Mucosa of rectum (tissue), 2 donors: ENCODE measurements at regions not wholly inside any gene's neighbourhood (a gene's known extent, or its start where the extent isn't known, plus 50 kb on each side); places are given as distances from the start of the nearest gene placed in this dataset.

Source experiments
- H3K27ac ChIP-seq, 2 donors: one replicate each; pipeline ENCODE4 v1.7.0; 2013; ENCODE audit warnings: inconsistent platforms in 2 of 2, low read depth in 2 of 2, low read length in 2 of 2
- H3K27me3 ChIP-seq, 2 donors: one replicate each; pipeline ENCODE4 v1.7.0; 2013; ENCODE audit warnings: low read length in 2 of 2; ENCODE audit not compliant: control insufficient read depth in 2 of 2, insufficient read depth in 2 of 2
- H3K36me3 ChIP-seq, 2 donors: one replicate each; pipeline ENCODE4 v1.7.0; 2013; ENCODE audit warnings: low read length in 2 of 2; ENCODE audit not compliant: control insufficient read depth in 2 of 2, insufficient read depth in 2 of 2
- H3K4me1 ChIP-seq, 2 donors: one replicate each; pipeline ENCODE4 v1.7.0; 2013; ENCODE audit warnings: low read length in 2 of 2, mild to moderate bottlenecking in 1 of 2; ENCODE audit not compliant: control insufficient read depth in 2 of 2, insufficient read depth in 2 of 2
- H3K4me3 ChIP-seq, 2 donors: one replicate each; pipeline ENCODE4 v1.7.0; 2013; ENCODE audit warnings: low read length in 2 of 2
- H3K9ac ChIP-seq, 2 donors: one replicate each; pipeline ENCODE4 v1.7.0; 2013; ENCODE audit warnings: low read length in 2 of 2, low read depth in 1 of 2, mild to moderate bottlenecking in 1 of 2
- H3K9me3 ChIP-seq, 2 donors: one replicate each; pipeline ENCODE4 v1.7.0; 2013; ENCODE audit warnings: low read length in 2 of 2; ENCODE audit not compliant: control insufficient read depth in 2 of 2
- donor health status: healthy.
- donor health status: Normal muscosa, but diverticular disease.

GRCh38 chr6:166716910-166717617 lies 90.0 kb upstream of the RPS6KA2 start:
- Histone ChIP-seq H3K4me1 (no peaks in the 10 kb centered on the region), H3K36me3 (no peaks in the 10 kb centered on the region), H3K9me3 (no peaks in the 10 kb centered on the region), H3K27ac (no peak overlapping the region), H3K9ac (no peak overlapping the region), H3K27me3 (no peaks in the 10 kb centered on the region), H3K4me3 (no peak overlapping the region)

GRCh38 chr6:166715992-166716391 lies 88.9 kb upstream of the RPS6KA2 start:
- H3K4me3 ChIP-seq, result no peak overlapping the region
- H3K9ac ChIP-seq, result no peak overlapping the region
- H3K36me3 ChIP-seq, result no peaks in the 10 kb centered on the region
- H3K4me1 ChIP-seq, result no peaks in the 10 kb centered on the region
- H3K27ac ChIP-seq, result no peak overlapping the region
- H3K9me3 ChIP-seq, result no peaks in the 10 kb centered on the region
- H3K27me3 ChIP-seq, result no peaks in the 10 kb centered on the region

- no peaks in the 10 kb centered on the region for H3K27me3 ChIP-seq
- H3K4me1 ChIP-seq, result no peaks in the 10 kb centered on the region
- no peaks in the 10 kb centered on the region for H3K36me3 ChIP-seq
- H3K4me3 ChIP-seq, result no peak overlapping the region
- H3K27ac ChIP-seq, result no peak overlapping the region
- no peaks in the 10 kb centered on the region for H3K9me3 ChIP-seq
- H3K9ac ChIP-seq, result no peak overlapping the region
Observed at GRCh38 chr6:166715065-166715464, 88.0 kb upstream of the RPS6KA2 start.

GRCh38 chr6:166714581-166714980 lies 87.5 kb upstream of the RPS6KA2 start:
- Histone ChIP-seq H3K4me1 (no peaks in the 10 kb centered on the region), H3K9me3 (no peaks in the 10 kb centered on the region), H3K4me3 (no peak overlapping the region), H3K27me3 (no peaks in the 10 kb centered on the region), H3K36me3 (no peaks in the 10 kb centered on the region), H3K9ac (no peak overlapping the region), H3K27ac (no peak overlapping the region)

GRCh38 chr6:166714187-166714510 lies 87.1 kb upstream of the RPS6KA2 start:
- Histone ChIP-seq H3K4me3 (no peak overlapping the region), H3K27me3 (no peaks in the 10 kb centered on the region), H3K4me1 (no peaks in the 10 kb centered on the region), H3K9me3 (no peaks in the 10 kb centered on the region), H3K9ac (no peak overlapping the region), H3K36me3 (no peaks in the 10 kb centered on the region), H3K27ac (no peak overlapping the region)

- Histone ChIP-seq H3K27ac (no peak overlapping the region), H3K9ac (no peak overlapping the region), H3K9me3 (no peaks in the 10 kb centered on the region), H3K27me3 (no peaks in the 10 kb centered on the region), H3K4me3 (no peak overlapping the region), H3K36me3 (no peaks in the 10 kb centered on the region), H3K4me1 (no peaks in the 10 kb centered on the region)
Observed at GRCh38 chr6:166713434-166714186, 86.6 kb upstream of the RPS6KA2 start.

- H3K4me3 ChIP-seq, result no peak overlapping the region
- no peaks in the 10 kb centered on the region for H3K27me3 ChIP-seq
- no peaks in the 10 kb centered on the region for H3K4me1 ChIP-seq
- H3K9me3 ChIP-seq, result no peaks in the 10 kb centered on the region
- H3K27ac ChIP-seq, result no peak overlapping the region
- no peak overlapping the region for H3K9ac ChIP-seq
- no peaks in the 10 kb centered on the region for H3K36me3 ChIP-seq
Observed at GRCh38 chr6:166712286-166713228, 85.5 kb upstream of the RPS6KA2 start.

GRCh38 chr6:166710084-166710483 lies 83.0 kb upstream of the RPS6KA2 start:
- Histone ChIP-seq H3K27me3 (no peaks in the 10 kb centered on the region), H3K36me3 (no peaks in the 10 kb centered on the region), H3K4me1 (no peaks in the 10 kb centered on the region), H3K27ac (no peak overlapping the region), H3K4me3 (no peak overlapping the region), H3K9ac (no peak overlapping the region), H3K9me3 (no peaks in the 10 kb centered on the region)

- no peaks in the 10 kb centered on the region for H3K27me3 ChIP-seq
- H3K9ac ChIP-seq, result no peak overlapping the region
- no peak overlapping the region for H3K4me3 ChIP-seq
- no peaks in the 10 kb centered on the region for H3K9me3 ChIP-seq
- H3K36me3 ChIP-seq, result no peaks in the 10 kb centered on the region
- H3K4me1 ChIP-seq, result no peaks in the 10 kb centered on the region
- H3K27ac ChIP-seq, result no peak overlapping the region
Observed at GRCh38 chr6:166708460-166708859, 81.4 kb upstream of the RPS6KA2 start.

- Histone ChIP-seq H3K9ac (no peak overlapping the region), H3K9me3 (no peaks in the 10 kb centered on the region), H3K27ac (no peak overlapping the region), H3K4me1 (no peaks in the 10 kb centered on the region), H3K27me3 (no peaks in the 10 kb centered on the region), H3K4me3 (no peak overlapping the region), H3K36me3 (no peaks in the 10 kb centered on the region)
Observed at GRCh38 chr6:166707045-166707444, 80.0 kb upstream of the RPS6KA2 start.
